Tibial nerve (tissue), 4 donors: ENCODE measurements at regions not wholly inside any gene's neighbourhood (a gene's known extent, or its start where the extent isn't known, plus 50 kb on each side); places are given as distances from the start of the nearest gene placed in this dataset.

Experiments used
- DNase-seq, 2 donors: peaks; one replicate each; pipeline ENCODE4 v3.0.0-alpha.2; 2019; ENCODE audit warnings: low spot score in 2 of 2
- H3K27ac ChIP-seq, 4 donors: fragments of 200-600 bp; sonication (generic) in 3 of 4; one replicate each; pipeline ENCODE4 v1.5.1; 2017 to 2019; ENCODE audit warnings: mild to moderate bottlenecking in 1 of 4
- H3K27me3 ChIP-seq, 2 donors: fragments of 200-600 bp; sonication (generic) in 1 of 2; one replicate each; pipeline versions ENCODE4 v1.5.1 to v1.6.0; 2017 to 2019
- H3K36me3 ChIP-seq, 3 donors: fragments of 200-600 bp; sonication (generic); one replicate each; pipeline ENCODE4 v1.5.1; 2018 to 2019
- H3K4me1 ChIP-seq, 4 donors: fragments of 200-600 bp; sonication (generic) in 3 of 4; one replicate each; pipeline ENCODE4 v1.5.1; 2017 to 2019
- H3K4me3 ChIP-seq, 4 donors: fragments of 200-600 bp; sonication (generic) in 3 of 4; one replicate each; pipeline ENCODE4 v1.5.1; 2017 to 2019; ENCODE audit warnings: mild to moderate bottlenecking in 1 of 4, moderate library complexity in 1 of 4
- H3K9me3 ChIP-seq, 4 donors: fragments of 200-600 bp; sonication (generic) in 3 of 4; one replicate each; pipeline ENCODE4 v1.5.1; 2017 to 2019
- EP300 ChIP-seq, 2 donors: sonication (generic); formaldehyde crosslinking; IDR thresholded peaks; one replicate each; pipeline ENCODE4 v1.6.1; 2017; ENCODE audit warnings: antibody characterized with exemption in 2 of 2, mild to moderate bottlenecking in 1 of 2
- POLR2A ChIP-seq, 2 donors: fragments of 450-650 bp; IDR thresholded peaks; one replicate each; pipeline ENCODE4 v1.6.1; 2017; ENCODE audit warnings: antibody characterized with exemption in 2 of 2, mild to moderate bottlenecking in 2 of 2, moderate library complexity in 2 of 2
- WGBS, 2 donors: methylation state at CpG; one replicate each; pipeline ENCODE4 v1.1.5; 2018; 5-methylcytosine and 5-hydroxymethylcytosine counted together
- TF ChIP-seq, protein P1 (sequence below), 5 experiments: fragments of 200-600 bp in 3 of 5; fragments of 450-650 bp in 2 of 5; sonication (generic) in 3 of 5; IDR thresholded peaks; one replicate each; pipeline ENCODE4 v1.5.1; 2016 to 2019; ENCODE audit warnings: antibody characterized with exemption in 5 of 5, mild to moderate bottlenecking in 3 of 5, moderate library complexity in 2 of 5

DNA sequence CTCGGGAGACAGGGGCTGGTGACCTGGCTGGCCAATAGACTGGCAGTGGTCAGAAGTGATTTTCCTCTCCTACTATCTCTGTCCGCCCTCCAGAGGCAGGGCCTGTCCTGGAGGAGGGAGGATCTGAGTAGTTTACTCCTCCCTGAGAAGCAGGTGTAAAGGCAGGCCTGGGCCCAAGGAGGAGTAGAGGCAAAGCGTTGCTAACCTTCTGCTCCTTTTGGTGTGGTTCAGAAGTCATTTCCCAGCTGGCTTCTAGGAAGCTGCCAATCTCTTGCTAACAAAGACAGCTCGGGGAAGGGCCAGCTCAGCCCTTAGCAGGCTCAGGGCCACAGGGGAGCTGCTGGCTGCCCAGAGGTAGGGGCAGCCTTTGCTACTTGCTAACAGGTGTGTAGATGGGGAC lies 151.1 kb upstream of the NECTIN1 start:
- Histone ChIP-seq H3K27ac (no peak overlapping the region), H3K36me3 (no peaks in the 10 kb centered on the region), H3K9me3 (no peaks in the 10 kb centered on the region), H3K4me1 (no peaks in the 10 kb centered on the region), H3K27me3 (no peaks in the 10 kb centered on the region), H3K4me3 (no peak overlapping the region)
- 45 to 62% methylated on average over 4 of the region's 4 CpGs for WGBS, 2 donors
- TF ChIP-seq EP300 (IDR thresholded peaks at IDR 0.05) (no peak), POLR2A (IDR thresholded peaks at IDR 0.05) (no peak)
- TF ChIP-seq, protein P1, sequence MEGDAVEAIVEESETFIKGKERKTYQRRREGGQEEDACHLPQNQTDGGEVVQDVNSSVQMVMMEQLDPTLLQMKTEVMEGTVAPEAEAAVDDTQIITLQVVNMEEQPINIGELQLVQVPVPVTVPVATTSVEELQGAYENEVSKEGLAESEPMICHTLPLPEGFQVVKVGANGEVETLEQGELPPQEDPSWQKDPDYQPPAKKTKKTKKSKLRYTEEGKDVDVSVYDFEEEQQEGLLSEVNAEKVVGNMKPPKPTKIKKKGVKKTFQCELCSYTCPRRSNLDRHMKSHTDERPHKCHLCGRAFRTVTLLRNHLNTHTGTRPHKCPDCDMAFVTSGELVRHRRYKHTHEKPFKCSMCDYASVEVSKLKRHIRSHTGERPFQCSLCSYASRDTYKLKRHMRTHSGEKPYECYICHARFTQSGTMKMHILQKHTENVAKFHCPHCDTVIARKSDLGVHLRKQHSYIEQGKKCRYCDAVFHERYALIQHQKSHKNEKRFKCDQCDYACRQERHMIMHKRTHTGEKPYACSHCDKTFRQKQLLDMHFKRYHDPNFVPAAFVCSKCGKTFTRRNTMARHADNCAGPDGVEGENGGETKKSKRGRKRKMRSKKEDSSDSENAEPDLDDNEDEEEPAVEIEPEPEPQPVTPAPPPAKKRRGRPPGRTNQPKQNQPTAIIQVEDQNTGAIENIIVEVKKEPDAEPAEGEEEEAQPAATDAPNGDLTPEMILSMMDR (IDR thresholded peaks at IDR 0.05): no peak
- DNase-seq: no peak

DNA sequence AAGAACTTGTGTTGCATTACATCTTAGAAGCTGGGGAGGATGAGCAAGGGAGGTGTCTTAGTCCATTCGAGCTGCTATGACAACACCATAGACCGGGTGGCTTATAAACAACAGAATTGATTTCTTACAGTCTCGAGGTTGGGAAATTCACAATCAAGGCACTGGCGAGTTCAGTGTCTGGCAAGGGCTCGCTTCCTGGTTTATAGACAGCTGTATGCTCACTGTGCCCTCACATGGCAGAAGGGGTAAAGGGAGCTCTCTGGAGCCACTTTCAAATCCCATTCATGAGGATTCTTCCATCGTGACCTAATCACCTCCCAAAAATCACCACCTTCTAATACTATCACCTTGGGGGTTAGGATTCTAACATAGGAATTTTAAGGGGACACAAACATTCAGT lies 150.0 kb upstream of the NECTIN1 start:
- H3K36me3 ChIP-seq: no peaks in the 10 kb centered on the region
- H3K4me1 ChIP-seq: no peaks in the 10 kb centered on the region
- no peak overlapping the region for H3K27ac ChIP-seq
- DNase-seq: no peak
- WGBS, 2 donors: 73 to 81% methylated on average over 6 of the region's 6 CpGs
- no peak for TF ChIP-seq POLR2A (IDR thresholded peaks at IDR 0.05)
- no peak for TF ChIP-seq EP300 (IDR thresholded peaks at IDR 0.05)
- TF ChIP-seq, protein P1 (IDR thresholded peaks at IDR 0.05): no peak
- H3K27me3 ChIP-seq: peaks cover 0 to 7% of the 10 kb centered on the region in 2 donors
- H3K9me3 ChIP-seq: no peaks in the 10 kb centered on the region
- H3K4me3 ChIP-seq: no peak overlapping the region

GRCh38 chr11:119876841-119877240 lies 147.8 kb upstream of the NECTIN1 start:
- Histone ChIP-seq H3K4me1 (no peaks in the 10 kb centered on the region), H3K4me3 (no peak overlapping the region), H3K27me3 (peaks cover 0 to 21% of the 10 kb centered on the region in 2 donors), H3K36me3 (no peaks in the 10 kb centered on the region), H3K9me3 (no peaks in the 10 kb centered on the region), H3K27ac (no peak overlapping the region)
- DNase-seq: no peak
- TF ChIP-seq, protein P1 (IDR thresholded peaks at IDR 0.05): no peak
- TF ChIP-seq EP300 (IDR thresholded peaks at IDR 0.05) (no peak), POLR2A (IDR thresholded peaks at IDR 0.05) (no peak)
- WGBS, 2 donors: 91 to 94% methylated on average over 12 of the region's 12 CpGs

GRCh38 chr11:119875841-119876600 lies 147.0 kb upstream of the NECTIN1 start:
- no peaks in the 10 kb centered on the region for H3K9me3 ChIP-seq
- no peaks in the 10 kb centered on the region for H3K36me3 ChIP-seq
- 72 to 82% methylated on average over 7 of the region's 7 CpGs for WGBS, 2 donors
- DNase-seq: no peak
- TF ChIP-seq, protein P1 (IDR thresholded peaks at IDR 0.05): no peak
- TF ChIP-seq EP300 (IDR thresholded peaks at IDR 0.05): no peak
- TF ChIP-seq POLR2A (IDR thresholded peaks at IDR 0.05): no peak
- H3K27me3 ChIP-seq: peaks cover 0 to 25% of the 10 kb centered on the region in 2 donors
- H3K4me1 ChIP-seq: no peaks in the 10 kb centered on the region
- H3K27ac ChIP-seq: no peak overlapping the region
- no peak overlapping the region for H3K4me3 ChIP-seq

GRCh38 chr11:119874660-119875238 lies 145.7 kb upstream of the NECTIN1 start:
- Histone ChIP-seq H3K9me3 (no peaks in the 10 kb centered on the region), H3K4me1 (no peaks in the 10 kb centered on the region), H3K27ac (no peak overlapping the region), H3K36me3 (no peaks in the 10 kb centered on the region), H3K4me3 (no peak overlapping the region), H3K27me3 (peaks cover 0 to 33% of the 10 kb centered on the region in 2 donors)
- TF ChIP-seq, protein P1 (IDR thresholded peaks at IDR 0.05): no peak
- TF ChIP-seq POLR2A (IDR thresholded peaks at IDR 0.05): no peak
- TF ChIP-seq EP300 (IDR thresholded peaks at IDR 0.05): no peak
- WGBS, 2 donors: 45 to 50% methylated on average over 15 of the region's 15 CpGs
- no peak for DNase-seq
